ENCODE measurements at regions not wholly inside any gene's neighbourhood (a gene's known extent, or its start where the extent isn't known, plus 50 kb on each side); places are given as distances from the start of the nearest gene placed in this dataset.

DNA sequence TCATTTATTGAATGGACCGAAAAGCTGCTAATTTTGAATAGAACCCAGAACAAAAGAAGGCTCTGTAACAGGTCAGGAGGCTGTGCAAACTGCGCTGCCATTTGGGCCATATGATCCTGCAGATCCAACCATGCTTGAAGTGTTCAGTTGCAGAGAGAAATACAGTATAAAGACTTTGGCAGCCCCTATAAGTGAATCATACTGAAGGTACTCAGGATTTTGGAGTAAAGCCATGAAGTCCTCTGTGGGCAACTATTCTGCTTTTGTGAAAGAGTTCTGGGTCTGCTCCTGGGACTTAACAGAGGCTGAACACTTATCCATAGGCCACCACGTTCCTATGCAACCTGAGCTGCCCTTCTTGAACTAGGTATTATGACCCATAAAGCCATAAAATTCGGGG, 1613.6 kb upstream of the PRMT6 start:
- no peak overlapping the region for H4K5ac ChIP-seq (ENCODE audit: insufficient read length, low read depth, low read length)
- Mint-ChIP-seq H3K27me3 (ENCODE audit: low read depth) (no peaks in the 10 kb centered on the region), H3K36me3 (ENCODE audit: insufficient read depth in 1 of 3, low read depth in 3 of 3) (peaks cover 0 to 4% (median 0%) of the 10 kb centered on the region in 3 experiments; a peak in 2 of 7 replicates), H3K9me3 (peaks cover 6 to 9% of the 10 kb centered on the region in 2 experiments; a peak in 4 of 5 replicates), H3K4me1 (no peaks in the 10 kb centered on the region), H3K4me3 (no peak overlapping the region), H3K27ac (no peak overlapping the region)
- no peak overlapping the region for H2BK120ac ChIP-seq (ENCODE audit: low read depth, low read length, poor library complexity, severe bottlenecking)
- no peak overlapping the region for H2BK20ac ChIP-seq (ENCODE audit: low read depth, low read length, poor library complexity, severe bottlenecking)
- H3K23ac ChIP-seq (ENCODE audit: insufficient read length, low read depth, low read length) = no peak overlapping the region
- H2BK15ac ChIP-seq (ENCODE audit: low read depth, low read length) = no peak overlapping the region
- H2AK5ac ChIP-seq (ENCODE audit: insufficient read length, low read length) = no peak overlapping the region
- H3K9ac ChIP-seq (ENCODE audit: extremely low read depth, insufficient read length, low read length) = no peak overlapping the region
- no peak overlapping the region for H4K8ac ChIP-seq (replicated peaks; ENCODE audit: insufficient read length, low read depth, low read length)
- no peaks in the 10 kb centered on the region for H3K23me2 ChIP-seq (ENCODE audit: insufficient read length, low read depth, low read length, poor library complexity, severe bottlenecking)
- H3K56ac ChIP-seq (ENCODE audit: insufficient read length, low read depth, low read length) = no peak overlapping the region
- H2BK5ac ChIP-seq (ENCODE audit: insufficient read length, low read length) = no peak overlapping the region
- no peak overlapping the region for H3T11ph ChIP-seq (ENCODE audit: low read length)
- H3K9me3 ChIP-seq (ENCODE audit: control insufficient read depth, low read depth, low read length) = no peaks in the 10 kb centered on the region
- no peak overlapping the region for H2AFZ ChIP-seq (ENCODE audit: low read length)
- H3K18ac ChIP-seq (ENCODE audit: insufficient read length, low read depth, low read length) = no peak overlapping the region
- H3K4me1 ChIP-seq (ENCODE audit: insufficient read depth, low read length) = no peaks in the 10 kb centered on the region
- no peak overlapping the region for H3K4ac ChIP-seq (ENCODE audit: low read depth, low read length)
- no peaks in the 10 kb centered on the region for H4K20me1 ChIP-seq (ENCODE audit: control insufficient read depth, insufficient read depth, insufficient read length)
- H3K4me2 ChIP-seq (ENCODE audit: insufficient read depth, insufficient read length, low read length) = no peak overlapping the region
- H3K79me2 ChIP-seq (ENCODE audit: insufficient read depth, low read length) = no peaks in the 10 kb centered on the region
- no peak for DNase-seq
- H3K27me3 ChIP-seq (ENCODE audit: insufficient read depth, low read length) = no peaks in the 10 kb centered on the region
- no peak overlapping the region for H2BK12ac ChIP-seq (ENCODE audit: insufficient read length, low read depth, low read length)
- no peak overlapping the region for H3K27ac ChIP-seq (ENCODE audit: insufficient read length, low read depth, low read length)
- H3K79me1 ChIP-seq (ENCODE audit: insufficient read depth, low read depth, low read length, poor library complexity, severe bottlenecking) = no peaks in the 10 kb centered on the region
- no peak overlapping the region for H3K14ac ChIP-seq (ENCODE audit: insufficient read depth, low read length)
- TF ChIP-seq, protein P1, sequence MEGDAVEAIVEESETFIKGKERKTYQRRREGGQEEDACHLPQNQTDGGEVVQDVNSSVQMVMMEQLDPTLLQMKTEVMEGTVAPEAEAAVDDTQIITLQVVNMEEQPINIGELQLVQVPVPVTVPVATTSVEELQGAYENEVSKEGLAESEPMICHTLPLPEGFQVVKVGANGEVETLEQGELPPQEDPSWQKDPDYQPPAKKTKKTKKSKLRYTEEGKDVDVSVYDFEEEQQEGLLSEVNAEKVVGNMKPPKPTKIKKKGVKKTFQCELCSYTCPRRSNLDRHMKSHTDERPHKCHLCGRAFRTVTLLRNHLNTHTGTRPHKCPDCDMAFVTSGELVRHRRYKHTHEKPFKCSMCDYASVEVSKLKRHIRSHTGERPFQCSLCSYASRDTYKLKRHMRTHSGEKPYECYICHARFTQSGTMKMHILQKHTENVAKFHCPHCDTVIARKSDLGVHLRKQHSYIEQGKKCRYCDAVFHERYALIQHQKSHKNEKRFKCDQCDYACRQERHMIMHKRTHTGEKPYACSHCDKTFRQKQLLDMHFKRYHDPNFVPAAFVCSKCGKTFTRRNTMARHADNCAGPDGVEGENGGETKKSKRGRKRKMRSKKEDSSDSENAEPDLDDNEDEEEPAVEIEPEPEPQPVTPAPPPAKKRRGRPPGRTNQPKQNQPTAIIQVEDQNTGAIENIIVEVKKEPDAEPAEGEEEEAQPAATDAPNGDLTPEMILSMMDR (conservative IDR thresholded peaks at IDR 0.05) = no peak
- H4K91ac ChIP-seq (ENCODE audit: insufficient read length, low read depth, low read length) = no peak overlapping the region
- no CpG with 5 or more reads among the region's 4 CpGs for WGBS (ENCODE audit: extremely low coverage, insufficient read length, low lambda C conversion rate)

Measured in H9 (cell line).